ENCODE measurements at regions not wholly inside any gene's neighbourhood (a gene's known extent, or its start where the extent isn't known, plus 50 kb on each side); places are given as distances from the start of the nearest gene placed in this dataset.

GRCh38 chr18:46239549-46239948 is 135.4 kb downstream of the HAUS1 start (continued):
- TF ChIP-seq CHD7 (IDR thresholded peaks at IDR 0.05; ENCODE audit: low read depth, low read length) (no peak), RAD51 (IDR thresholded peaks at IDR 0.05; ENCODE audit: borderline replicate concordance, low read depth) (no peak), PREB (CRISPR knock-in tag; IDR thresholded peaks at IDR 0.05) (no peak), MBD2 (IDR thresholded peaks at IDR 0.05; ENCODE audit: borderline replicate concordance, low read depth) (no peak), SRSF1 (IDR thresholded peaks at IDR 0.05; ENCODE audit: low read depth, low read length) (no peak), ZBTB34 (CRISPR knock-in tag; IDR thresholded peaks at IDR 0.05) (no peak), PPARD (CRISPR knock-in tag; IDR thresholded peaks at IDR 0.05) (no peak), ADNP (tag; IDR thresholded peaks at IDR 0.05) (no peak), THAP12 (CRISPR knock-in tag; IDR thresholded peaks at IDR 0.05) (no peak), EHMT2 (IDR thresholded peaks at IDR 0.05) (no peak), ZC3H11A (IDR thresholded peaks at IDR 0.05; ENCODE audit: low read depth, low read length) (no peak), ZNF717 (CRISPR knock-in tag; IDR thresholded peaks at IDR 0.05) (no peak), HOXB6 (CRISPR knock-in tag; IDR thresholded peaks at IDR 0.05; ENCODE audit: borderline replicate concordance) (no peak)
